ENCODE measurements at regions not wholly inside any gene's neighbourhood (a gene's known extent, or its start where the extent isn't known, plus 50 kb on each side); places are given as distances from the start of the nearest gene placed in this dataset.

DNA sequence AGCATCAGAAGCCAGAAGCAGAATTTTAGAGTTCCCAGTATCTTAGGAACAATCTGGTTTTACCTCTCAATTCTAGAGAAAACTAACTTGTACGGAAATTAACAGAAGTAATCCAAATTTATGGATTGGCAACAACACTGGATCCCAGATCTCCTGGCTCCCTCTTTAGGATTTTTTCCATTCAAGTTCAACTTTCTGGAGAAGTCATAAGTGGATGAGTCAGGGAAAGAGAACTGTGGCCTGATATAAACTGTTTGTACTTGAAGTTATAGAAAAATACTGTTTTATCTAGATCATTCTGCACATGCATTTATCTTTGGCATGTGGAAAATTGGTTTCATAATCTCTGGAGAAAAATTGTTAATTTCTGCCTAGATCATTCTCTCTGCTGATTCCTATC is 380.4 kb downstream of the PCDH7 start:
- TF ChIP-seq POLR2A (IDR thresholded peaks at IDR 0.05; ENCODE audit: borderline replicate concordance, extremely low read depth, insufficient read depth, insufficient read length) = no peak
- no peak for TF ChIP-seq EZH2phosphoT487 (IDR thresholded peaks at IDR 0.05; ENCODE audit: borderline replicate concordance)
- TF ChIP-seq FOSL1 (IDR thresholded peaks at IDR 0.05; ENCODE audit: low read depth) = 0 out of 2 replicates have a peak, but pooled peaks have one; percentile 4
- TF ChIP-seq, protein P1, sequence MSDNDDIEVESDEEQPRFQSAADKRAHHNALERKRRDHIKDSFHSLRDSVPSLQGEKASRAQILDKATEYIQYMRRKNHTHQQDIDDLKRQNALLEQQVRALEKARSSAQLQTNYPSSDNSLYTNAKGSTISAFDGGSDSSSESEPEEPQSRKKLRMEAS (IDR thresholded peaks at IDR 0.05) = no peak
- no peak for TF ChIP-seq EGR1 (IDR thresholded peaks at IDR 0.05; ENCODE audit: low read depth)
- no peak for TF ChIP-seq POLR2AphosphoS5 (IDR thresholded peaks at IDR 0.05; ENCODE audit: low read depth, low read length)
- TF ChIP-seq, protein P2, sequence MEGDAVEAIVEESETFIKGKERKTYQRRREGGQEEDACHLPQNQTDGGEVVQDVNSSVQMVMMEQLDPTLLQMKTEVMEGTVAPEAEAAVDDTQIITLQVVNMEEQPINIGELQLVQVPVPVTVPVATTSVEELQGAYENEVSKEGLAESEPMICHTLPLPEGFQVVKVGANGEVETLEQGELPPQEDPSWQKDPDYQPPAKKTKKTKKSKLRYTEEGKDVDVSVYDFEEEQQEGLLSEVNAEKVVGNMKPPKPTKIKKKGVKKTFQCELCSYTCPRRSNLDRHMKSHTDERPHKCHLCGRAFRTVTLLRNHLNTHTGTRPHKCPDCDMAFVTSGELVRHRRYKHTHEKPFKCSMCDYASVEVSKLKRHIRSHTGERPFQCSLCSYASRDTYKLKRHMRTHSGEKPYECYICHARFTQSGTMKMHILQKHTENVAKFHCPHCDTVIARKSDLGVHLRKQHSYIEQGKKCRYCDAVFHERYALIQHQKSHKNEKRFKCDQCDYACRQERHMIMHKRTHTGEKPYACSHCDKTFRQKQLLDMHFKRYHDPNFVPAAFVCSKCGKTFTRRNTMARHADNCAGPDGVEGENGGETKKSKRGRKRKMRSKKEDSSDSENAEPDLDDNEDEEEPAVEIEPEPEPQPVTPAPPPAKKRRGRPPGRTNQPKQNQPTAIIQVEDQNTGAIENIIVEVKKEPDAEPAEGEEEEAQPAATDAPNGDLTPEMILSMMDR (IDR thresholded peaks at IDR 0.05 in 2 of 3, conservative IDR thresholded peaks at IDR 0.05 in 1 of 3; ENCODE audit: borderline replicate concordance in 1 of 3, insufficient read depth in 1 of 3, low read depth in 2 of 3, low read length in 2 of 3) = no peak
- TF ChIP-seq EZH2 (IDR thresholded peaks at IDR 0.05) = no peak
- TF ChIP-seq, protein P3, sequence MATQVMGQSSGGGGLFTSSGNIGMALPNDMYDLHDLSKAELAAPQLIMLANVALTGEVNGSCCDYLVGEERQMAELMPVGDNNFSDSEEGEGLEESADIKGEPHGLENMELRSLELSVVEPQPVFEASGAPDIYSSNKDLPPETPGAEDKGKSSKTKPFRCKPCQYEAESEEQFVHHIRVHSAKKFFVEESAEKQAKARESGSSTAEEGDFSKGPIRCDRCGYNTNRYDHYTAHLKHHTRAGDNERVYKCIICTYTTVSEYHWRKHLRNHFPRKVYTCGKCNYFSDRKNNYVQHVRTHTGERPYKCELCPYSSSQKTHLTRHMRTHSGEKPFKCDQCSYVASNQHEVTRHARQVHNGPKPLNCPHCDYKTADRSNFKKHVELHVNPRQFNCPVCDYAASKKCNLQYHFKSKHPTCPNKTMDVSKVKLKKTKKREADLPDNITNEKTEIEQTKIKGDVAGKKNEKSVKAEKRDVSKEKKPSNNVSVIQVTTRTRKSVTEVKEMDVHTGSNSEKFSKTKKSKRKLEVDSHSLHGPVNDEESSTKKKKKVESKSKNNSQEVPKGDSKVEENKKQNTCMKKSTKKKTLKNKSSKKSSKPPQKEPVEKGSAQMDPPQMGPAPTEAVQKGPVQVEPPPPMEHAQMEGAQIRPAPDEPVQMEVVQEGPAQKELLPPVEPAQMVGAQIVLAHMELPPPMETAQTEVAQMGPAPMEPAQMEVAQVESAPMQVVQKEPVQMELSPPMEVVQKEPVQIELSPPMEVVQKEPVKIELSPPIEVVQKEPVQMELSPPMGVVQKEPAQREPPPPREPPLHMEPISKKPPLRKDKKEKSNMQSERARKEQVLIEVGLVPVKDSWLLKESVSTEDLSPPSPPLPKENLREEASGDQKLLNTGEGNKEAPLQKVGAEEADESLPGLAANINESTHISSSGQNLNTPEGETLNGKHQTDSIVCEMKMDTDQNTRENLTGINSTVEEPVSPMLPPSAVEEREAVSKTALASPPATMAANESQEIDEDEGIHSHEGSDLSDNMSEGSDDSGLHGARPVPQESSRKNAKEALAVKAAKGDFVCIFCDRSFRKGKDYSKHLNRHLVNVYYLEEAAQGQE (IDR thresholded peaks at IDR 0.05; ENCODE audit: low read depth) = no peak

Data from HCT116 (cell line).